ENCODE measurements at regions not wholly inside any gene's neighbourhood (a gene's known extent, or its start where the extent isn't known, plus 50 kb on each side); places are given as distances from the start of the nearest gene placed in this dataset.

GRCh38 chr11:28983780-28984179 is 875.6 kb downstream of the METTL15 start:
- H3K4me3 ChIP-seq (ENCODE audit: low read length in 3 of 3), result no peak overlapping the region
- H3K36me3 ChIP-seq (ENCODE audit: control insufficient read depth in 3 of 3, insufficient read depth in 3 of 3, low read length in 3 of 3), result no peaks in the 10 kb centered on the region
- no peaks in the 10 kb centered on the region for H3K9me3 ChIP-seq (ENCODE audit: control insufficient read depth in 3 of 3, low read length in 3 of 3)

DNA sequence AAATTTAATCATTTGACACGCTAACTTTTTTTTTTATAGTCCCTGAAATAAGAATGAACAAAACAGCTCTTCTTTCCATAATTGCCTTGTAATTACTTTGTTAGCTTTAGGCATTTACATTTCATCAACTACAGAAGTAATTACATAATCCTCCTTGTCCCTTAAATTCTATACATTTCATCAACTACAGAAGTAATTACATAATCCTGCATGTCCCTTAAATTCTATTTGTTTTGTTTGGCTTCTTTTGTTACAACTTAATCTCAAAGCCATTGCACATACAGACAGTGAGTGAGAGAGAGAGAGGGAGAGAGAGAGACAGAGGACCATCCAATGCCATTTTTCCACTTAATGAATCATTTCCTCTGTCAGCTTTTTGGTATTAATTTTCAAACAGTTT is 873.2 kb downstream of the METTL15 start:
- no peak overlapping the region for H3K4me3 ChIP-seq (ENCODE audit: low read length in 3 of 3)
- H3K27ac ChIP-seq (ENCODE audit: low read depth, low read length), result no peak overlapping the region
- H3K4me1 ChIP-seq (ENCODE audit: control insufficient read depth in 3 of 3, insufficient read depth in 3 of 3, low read length in 3 of 3), result no peaks in the 10 kb centered on the region
- H3K36me3 ChIP-seq (ENCODE audit: control insufficient read depth in 3 of 3, insufficient read depth in 3 of 3, low read length in 3 of 3), result no peaks in the 10 kb centered on the region
- H3K9me3 ChIP-seq (ENCODE audit: control insufficient read depth in 3 of 3, low read length in 3 of 3), result peaks cover 0 to 2% (median 0%) of the 10 kb centered on the region in 3 donors
- H3K9ac ChIP-seq (ENCODE audit: low read depth in 1 of 3, low read length in 3 of 3), result no peak overlapping the region
- H3K27me3 ChIP-seq (ENCODE audit: control insufficient read depth in 3 of 3, insufficient read depth in 3 of 3, low read length in 3 of 3), result no peaks in the 10 kb centered on the region

More at GRCh38 chr11:28983780-28984179, 875.6 kb downstream of the METTL15 start:
- no peaks in the 10 kb centered on the region for H3K4me1 ChIP-seq (ENCODE audit: control insufficient read depth in 3 of 3, insufficient read depth in 3 of 3, low read length in 3 of 3)
- H3K27ac ChIP-seq (ENCODE audit: low read depth, low read length), result no peak overlapping the region
- no peaks in the 10 kb centered on the region for H3K27me3 ChIP-seq (ENCODE audit: control insufficient read depth in 3 of 3, insufficient read depth in 3 of 3, low read length in 3 of 3)
- no peak overlapping the region for H3K9ac ChIP-seq (ENCODE audit: low read depth in 1 of 3, low read length in 3 of 3)

DNA sequence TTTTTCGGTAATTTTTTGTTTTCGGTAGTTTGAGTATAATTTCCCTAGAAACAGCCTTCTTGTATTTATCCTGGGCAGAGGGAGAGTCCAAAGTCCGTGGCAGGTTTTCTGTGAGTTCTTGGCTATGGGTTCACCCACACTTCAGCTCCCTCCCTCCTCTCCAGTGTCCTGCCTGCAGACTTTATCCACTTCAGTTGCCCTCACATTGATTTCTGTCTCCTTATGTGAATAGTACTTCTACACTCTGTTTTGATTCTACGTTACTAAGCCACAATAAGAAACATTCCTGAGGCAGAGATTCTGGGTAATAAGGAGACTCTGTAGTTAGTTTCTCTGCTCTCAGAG is 868.6 kb downstream of the METTL15 start:
- no peaks in the 10 kb centered on the region for H3K36me3 ChIP-seq (ENCODE audit: control insufficient read depth in 3 of 3, insufficient read depth in 3 of 3, low read length in 3 of 3)
- no peaks in the 10 kb centered on the region for H3K4me1 ChIP-seq (ENCODE audit: control insufficient read depth in 3 of 3, insufficient read depth in 3 of 3, low read length in 3 of 3)
- no peak overlapping the region for H3K4me3 ChIP-seq (ENCODE audit: low read length in 3 of 3)
- H3K27me3 ChIP-seq (ENCODE audit: control insufficient read depth in 3 of 3, insufficient read depth in 3 of 3, low read length in 3 of 3), result no peaks in the 10 kb centered on the region
- no peak overlapping the region for H3K27ac ChIP-seq (ENCODE audit: low read depth, low read length)
- no peak overlapping the region for H3K9ac ChIP-seq (ENCODE audit: low read depth in 1 of 3, low read length in 3 of 3)
- H3K9me3 ChIP-seq (ENCODE audit: control insufficient read depth in 3 of 3, low read length in 3 of 3), result peaks cover 0 to 2% (median 0%) of the 10 kb centered on the region in 3 donors

DNA sequence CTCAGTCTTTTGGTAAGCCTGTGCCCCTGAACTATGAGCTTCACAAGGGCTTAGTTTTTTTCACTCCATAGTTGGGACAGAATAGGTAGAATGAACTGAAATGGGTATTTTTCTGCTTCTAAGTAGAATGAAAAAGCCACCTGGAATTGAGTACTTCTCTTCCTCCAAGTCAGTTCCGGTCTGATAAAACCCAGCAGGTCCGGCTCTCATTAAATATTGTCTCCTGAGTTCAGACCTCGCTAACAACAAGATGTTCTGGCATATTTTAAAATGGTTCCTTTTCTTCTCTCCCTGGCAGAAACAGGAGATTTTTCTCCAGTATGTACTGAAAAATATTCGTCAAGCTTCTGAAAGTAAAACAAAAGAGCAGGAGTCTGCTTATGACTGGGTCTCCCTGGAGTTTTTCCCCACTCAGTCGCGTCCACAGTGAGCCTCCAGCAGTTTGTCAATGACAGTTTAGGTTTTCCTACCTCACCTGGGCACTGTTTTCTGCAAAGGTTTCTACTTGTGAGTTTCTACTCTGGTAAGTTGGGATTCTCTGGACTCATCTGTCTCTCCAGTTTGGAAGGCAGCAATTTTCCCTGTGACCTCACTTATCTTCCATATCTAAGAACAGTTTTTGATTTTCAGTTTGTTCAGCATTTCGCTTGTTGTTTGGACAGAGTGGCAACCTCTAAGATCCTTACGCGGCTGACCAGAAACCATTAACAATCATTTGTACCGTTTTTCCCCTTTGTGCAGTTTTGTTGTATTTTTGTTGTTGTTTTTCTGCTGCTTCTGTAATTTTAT is 868.0 kb downstream of the METTL15 start:
- H3K36me3 ChIP-seq (ENCODE audit: control insufficient read depth in 3 of 3, insufficient read depth in 3 of 3, low read length in 3 of 3), result no peaks in the 10 kb centered on the region

DNA sequence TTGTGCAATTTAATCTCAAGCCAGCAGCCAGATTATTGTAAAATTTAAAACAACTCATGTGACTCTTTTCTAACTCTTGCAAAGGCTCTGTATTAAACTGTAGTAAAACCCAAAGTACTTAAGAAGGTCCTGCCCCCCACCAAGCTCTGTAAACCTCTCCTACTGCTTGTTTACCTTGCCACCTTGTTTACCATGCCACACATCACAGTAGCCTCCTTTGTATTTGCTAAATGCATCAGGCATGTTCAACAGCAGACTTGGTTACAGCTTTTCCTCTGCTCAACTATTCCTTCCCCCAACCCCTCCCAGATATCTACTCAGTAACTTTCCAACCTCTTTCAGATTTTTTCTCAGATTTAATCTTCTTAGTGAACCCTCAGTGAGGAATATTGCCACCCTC is 861.6 kb downstream of the METTL15 start:
- H3K4me1 ChIP-seq (ENCODE audit: control insufficient read depth in 3 of 3, insufficient read depth in 3 of 3, low read length in 3 of 3), result no peaks in the 10 kb centered on the region
- no peaks in the 10 kb centered on the region for H3K9me3 ChIP-seq (ENCODE audit: control insufficient read depth in 3 of 3, low read length in 3 of 3)
- H3K36me3 ChIP-seq (ENCODE audit: control insufficient read depth in 3 of 3, insufficient read depth in 3 of 3, low read length in 3 of 3), result no peaks in the 10 kb centered on the region
- no peaks in the 10 kb centered on the region for H3K27me3 ChIP-seq (ENCODE audit: control insufficient read depth in 3 of 3, insufficient read depth in 3 of 3, low read length in 3 of 3)
- H3K4me3 ChIP-seq (ENCODE audit: low read length in 3 of 3), result no peak overlapping the region
- no peak overlapping the region for H3K9ac ChIP-seq (ENCODE audit: low read depth in 1 of 3, low read length in 3 of 3)
- H3K27ac ChIP-seq (ENCODE audit: low read depth, low read length), result no peak overlapping the region

More for the DNA sequence above, 868.0 kb downstream of the METTL15 start:
- Histone ChIP-seq H3K27me3 (ENCODE audit: control insufficient read depth in 3 of 3, insufficient read depth in 3 of 3, low read length in 3 of 3) (no peaks in the 10 kb centered on the region), H3K9ac (ENCODE audit: low read depth in 1 of 3, low read length in 3 of 3) (no peak overlapping the region), H3K27ac (ENCODE audit: low read depth, low read length) (no peak overlapping the region), H3K4me1 (ENCODE audit: control insufficient read depth in 3 of 3, insufficient read depth in 3 of 3, low read length in 3 of 3) (no peaks in the 10 kb centered on the region), H3K9me3 (ENCODE audit: control insufficient read depth in 3 of 3, low read length in 3 of 3) (peaks cover 0 to 2% (median 0%) of the 10 kb centered on the region in 3 donors), H3K4me3 (ENCODE audit: low read length in 3 of 3) (no peak overlapping the region)

- Histone ChIP-seq H3K4me3 (ENCODE audit: low read length in 3 of 3) (no peak overlapping the region), H3K4me1 (ENCODE audit: control insufficient read depth in 3 of 3, insufficient read depth in 3 of 3, low read length in 3 of 3) (no peaks in the 10 kb centered on the region), H3K9me3 (ENCODE audit: control insufficient read depth in 3 of 3, low read length in 3 of 3) (no peaks in the 10 kb centered on the region), H3K36me3 (ENCODE audit: control insufficient read depth in 3 of 3, insufficient read depth in 3 of 3, low read length in 3 of 3) (no peaks in the 10 kb centered on the region), H3K9ac (ENCODE audit: low read depth in 1 of 3, low read length in 3 of 3) (no peak overlapping the region), H3K27ac (ENCODE audit: low read depth, low read length) (no peak overlapping the region), H3K27me3 (ENCODE audit: control insufficient read depth in 3 of 3, insufficient read depth in 3 of 3, low read length in 3 of 3) (no peaks in the 10 kb centered on the region)
Measured at GRCh38 chr11:28966951-28967350, 858.8 kb downstream of the METTL15 start.

GRCh38 chr11:28965819-28966218 is 857.6 kb downstream of the METTL15 start:
- Histone ChIP-seq H3K9ac (ENCODE audit: low read depth in 1 of 3, low read length in 3 of 3) (no peak overlapping the region), H3K27me3 (ENCODE audit: control insufficient read depth in 3 of 3, insufficient read depth in 3 of 3, low read length in 3 of 3) (no peaks in the 10 kb centered on the region)

DNA sequence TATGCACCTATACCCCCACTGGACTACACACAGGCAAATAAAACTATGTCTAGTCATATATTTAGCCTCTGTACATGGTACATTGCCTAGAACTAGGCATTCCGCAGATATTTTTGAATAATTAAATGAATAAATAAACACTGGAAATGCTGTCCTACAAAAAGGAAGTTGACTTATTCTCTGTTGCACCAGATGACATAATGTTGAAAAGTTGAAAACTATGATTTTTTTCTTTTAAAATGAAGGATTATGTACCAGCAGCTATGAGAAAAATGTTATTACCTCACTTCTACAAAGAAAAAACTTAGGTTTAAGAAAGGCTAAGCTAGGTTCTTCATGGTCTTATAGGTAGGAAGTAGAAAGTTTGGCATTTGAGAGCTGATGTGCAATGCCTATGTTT is 856.6 kb downstream of the METTL15 start:
- Histone ChIP-seq H3K4me3 (ENCODE audit: low read length in 3 of 3) (no peak overlapping the region), H3K9ac (ENCODE audit: low read depth in 1 of 3, low read length in 3 of 3) (no peak overlapping the region), H3K27ac (ENCODE audit: low read depth, low read length) (no peak overlapping the region), H3K4me1 (ENCODE audit: control insufficient read depth in 3 of 3, insufficient read depth in 3 of 3, low read length in 3 of 3) (no peaks in the 10 kb centered on the region), H3K36me3 (ENCODE audit: control insufficient read depth in 3 of 3, insufficient read depth in 3 of 3, low read length in 3 of 3) (no peaks in the 10 kb centered on the region), H3K27me3 (ENCODE audit: control insufficient read depth in 3 of 3, insufficient read depth in 3 of 3, low read length in 3 of 3) (no peaks in the 10 kb centered on the region), H3K9me3 (ENCODE audit: control insufficient read depth in 3 of 3, low read length in 3 of 3) (no peaks in the 10 kb centered on the region)

More at GRCh38 chr11:28965819-28966218, 857.6 kb downstream of the METTL15 start:
- Histone ChIP-seq H3K4me3 (ENCODE audit: low read length in 3 of 3) (no peak overlapping the region), H3K36me3 (ENCODE audit: control insufficient read depth in 3 of 3, insufficient read depth in 3 of 3, low read length in 3 of 3) (no peaks in the 10 kb centered on the region), H3K4me1 (ENCODE audit: control insufficient read depth in 3 of 3, insufficient read depth in 3 of 3, low read length in 3 of 3) (no peaks in the 10 kb centered on the region), H3K9me3 (ENCODE audit: control insufficient read depth in 3 of 3, low read length in 3 of 3) (no peaks in the 10 kb centered on the region), H3K27ac (ENCODE audit: low read depth, low read length) (no peak overlapping the region)

DNA sequence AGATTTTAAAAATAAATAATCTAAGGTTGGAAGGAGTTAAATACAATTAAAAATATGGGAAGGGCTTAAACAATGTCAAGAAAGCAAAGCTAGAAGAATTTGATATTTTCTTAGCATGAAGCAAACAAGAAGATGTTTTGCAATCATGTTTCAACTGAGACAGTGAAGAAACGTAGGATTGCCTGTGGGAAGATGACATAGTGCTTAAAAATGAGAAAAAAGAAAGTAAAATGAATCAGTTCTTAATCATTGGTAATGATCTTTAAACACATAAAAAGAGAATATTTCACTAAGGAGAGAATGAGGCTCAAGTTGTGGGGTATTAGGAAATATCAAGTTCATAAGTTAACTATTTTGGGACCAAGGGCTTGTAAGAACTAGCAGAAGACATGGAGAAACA is 855.0 kb downstream of the METTL15 start:
- H3K36me3 ChIP-seq (ENCODE audit: control insufficient read depth in 3 of 3, insufficient read depth in 3 of 3, low read length in 3 of 3), result no peaks in the 10 kb centered on the region
- no peak overlapping the region for H3K27ac ChIP-seq (ENCODE audit: low read depth, low read length)
- no peak overlapping the region for H3K9ac ChIP-seq (ENCODE audit: low read depth in 1 of 3, low read length in 3 of 3)
- no peak overlapping the region for H3K4me3 ChIP-seq (ENCODE audit: low read length in 3 of 3)
- no peaks in the 10 kb centered on the region for H3K4me1 ChIP-seq (ENCODE audit: control insufficient read depth in 3 of 3, insufficient read depth in 3 of 3, low read length in 3 of 3)
- no peaks in the 10 kb centered on the region for H3K9me3 ChIP-seq (ENCODE audit: control insufficient read depth in 3 of 3, low read length in 3 of 3)
- no peaks in the 10 kb centered on the region for H3K27me3 ChIP-seq (ENCODE audit: control insufficient read depth in 3 of 3, insufficient read depth in 3 of 3, low read length in 3 of 3)

DNA sequence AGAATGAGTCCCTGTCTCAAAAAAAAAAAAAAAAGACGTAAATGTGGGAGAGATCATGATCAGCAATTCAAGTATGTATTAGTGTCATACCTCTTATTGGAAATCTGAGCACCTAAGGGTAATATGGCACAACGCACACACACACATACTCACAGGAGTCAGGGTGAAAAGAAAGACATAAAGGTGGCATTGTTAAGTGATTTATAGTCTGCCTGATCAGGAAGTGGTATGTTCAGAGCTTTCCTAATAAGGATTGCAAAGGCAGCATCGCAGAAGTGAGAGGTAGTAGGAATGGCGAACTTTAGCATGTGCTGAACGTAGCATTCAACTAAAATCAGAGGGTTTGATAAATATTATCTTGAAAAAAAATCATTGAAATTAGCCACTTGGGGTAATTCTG is 854.3 kb downstream of the METTL15 start:
- Histone ChIP-seq H3K27ac (ENCODE audit: low read depth, low read length) (no peak overlapping the region), H3K9ac (ENCODE audit: low read depth in 1 of 3, low read length in 3 of 3) (no peak overlapping the region), H3K27me3 (ENCODE audit: control insufficient read depth in 3 of 3, insufficient read depth in 3 of 3, low read length in 3 of 3) (no peaks in the 10 kb centered on the region), H3K4me3 (ENCODE audit: low read length in 3 of 3) (no peak overlapping the region), H3K4me1 (ENCODE audit: control insufficient read depth in 3 of 3, insufficient read depth in 3 of 3, low read length in 3 of 3) (no peaks in the 10 kb centered on the region), H3K36me3 (ENCODE audit: control insufficient read depth in 3 of 3, insufficient read depth in 3 of 3, low read length in 3 of 3) (no peaks in the 10 kb centered on the region), H3K9me3 (ENCODE audit: control insufficient read depth in 3 of 3, low read length in 3 of 3) (no peaks in the 10 kb centered on the region)
